ENCODE measurements at regions not wholly inside any gene's neighbourhood (a gene's known extent, or its start where the extent isn't known, plus 50 kb on each side); places are given as distances from the start of the nearest gene placed in this dataset.

DNA sequence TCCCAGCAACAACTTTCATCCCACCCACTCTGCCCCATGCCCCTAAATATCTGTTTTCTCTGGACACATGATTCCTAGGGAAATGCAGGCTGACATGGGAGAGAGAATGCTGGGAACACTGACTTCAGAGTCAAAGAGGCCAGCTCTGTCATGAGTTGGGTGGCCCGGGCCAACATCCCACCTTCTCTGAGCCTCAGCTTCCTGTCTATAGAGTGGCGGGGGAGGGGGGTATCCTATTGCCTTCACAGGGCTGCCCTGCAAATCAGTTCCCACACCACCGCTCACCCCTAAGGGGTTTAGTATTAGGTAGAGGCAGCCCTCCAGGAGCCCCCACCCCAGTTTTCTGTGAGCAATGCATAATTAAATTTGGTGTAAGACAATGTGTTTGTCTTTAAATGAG, 175.0 kb upstream of the NCAM1 start:
- peak in 1 of 2 donors; percentile 74 for DNase-seq (ENCODE audit: low spot score in 2 of 2)
- TF ChIP-seq POLR2A (IDR thresholded peaks at IDR 0.05): no peak
- TF ChIP-seq, protein P1, sequence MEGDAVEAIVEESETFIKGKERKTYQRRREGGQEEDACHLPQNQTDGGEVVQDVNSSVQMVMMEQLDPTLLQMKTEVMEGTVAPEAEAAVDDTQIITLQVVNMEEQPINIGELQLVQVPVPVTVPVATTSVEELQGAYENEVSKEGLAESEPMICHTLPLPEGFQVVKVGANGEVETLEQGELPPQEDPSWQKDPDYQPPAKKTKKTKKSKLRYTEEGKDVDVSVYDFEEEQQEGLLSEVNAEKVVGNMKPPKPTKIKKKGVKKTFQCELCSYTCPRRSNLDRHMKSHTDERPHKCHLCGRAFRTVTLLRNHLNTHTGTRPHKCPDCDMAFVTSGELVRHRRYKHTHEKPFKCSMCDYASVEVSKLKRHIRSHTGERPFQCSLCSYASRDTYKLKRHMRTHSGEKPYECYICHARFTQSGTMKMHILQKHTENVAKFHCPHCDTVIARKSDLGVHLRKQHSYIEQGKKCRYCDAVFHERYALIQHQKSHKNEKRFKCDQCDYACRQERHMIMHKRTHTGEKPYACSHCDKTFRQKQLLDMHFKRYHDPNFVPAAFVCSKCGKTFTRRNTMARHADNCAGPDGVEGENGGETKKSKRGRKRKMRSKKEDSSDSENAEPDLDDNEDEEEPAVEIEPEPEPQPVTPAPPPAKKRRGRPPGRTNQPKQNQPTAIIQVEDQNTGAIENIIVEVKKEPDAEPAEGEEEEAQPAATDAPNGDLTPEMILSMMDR (IDR thresholded peaks at IDR 0.05): no peak
- no peak overlapping the region for H3K4me3 ChIP-seq (ENCODE audit: low read depth, poor library complexity, severe bottlenecking)
- 88 to 93% methylated on average over 3 of the region's 3 CpGs for WGBS, 2 donors
- intact Hi-C loops (cut with DNase I; ENCODE audit: low total_unique reads): no loop called here

DNA sequence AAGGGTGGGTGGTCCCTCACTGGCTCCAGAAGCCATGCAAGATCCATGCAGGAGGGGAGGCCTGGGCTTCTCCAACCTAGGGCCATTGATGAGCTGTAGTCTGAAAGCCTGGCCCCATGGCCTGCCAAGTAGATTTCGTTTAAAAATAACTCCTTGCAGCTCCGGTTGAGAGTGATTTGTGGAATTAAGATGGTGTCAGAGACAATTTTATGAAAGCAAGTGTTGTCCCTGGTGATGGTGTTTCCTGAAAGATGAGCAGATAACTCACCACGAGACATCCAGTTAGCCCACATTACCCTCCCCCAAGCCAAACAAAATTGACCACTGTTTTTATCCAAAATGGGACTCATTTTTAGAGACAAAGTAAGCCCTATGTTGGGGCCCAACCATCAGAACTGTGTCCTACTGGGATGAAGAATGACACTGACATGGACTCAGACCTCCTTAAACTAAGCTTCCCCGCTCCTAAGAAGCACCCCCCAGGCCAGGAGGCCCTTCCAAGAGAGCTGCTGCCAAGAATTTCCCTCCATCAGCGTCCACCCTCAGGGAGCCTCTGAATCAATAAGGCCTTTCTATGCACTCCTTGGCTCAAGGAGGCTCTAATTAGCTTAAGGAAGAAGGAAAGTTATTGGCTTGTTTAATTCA, 174.2 kb upstream of the NCAM1 start:
- intact Hi-C loops (cut with DNase I; ENCODE audit: low total_unique reads): no loop called here
- 63 to 73% methylated on average over 5 of the region's 5 CpGs for WGBS, 2 donors
- TF ChIP-seq POLR2A (IDR thresholded peaks at IDR 0.05): no peak
- TF ChIP-seq, protein P1 (IDR thresholded peaks at IDR 0.05): no peak
- H3K4me3 ChIP-seq (ENCODE audit: low read depth, poor library complexity, severe bottlenecking): no peak overlapping the region
- peak in 1 of 2 donors; percentile 63 for DNase-seq (ENCODE audit: low spot score in 2 of 2)

DNA sequence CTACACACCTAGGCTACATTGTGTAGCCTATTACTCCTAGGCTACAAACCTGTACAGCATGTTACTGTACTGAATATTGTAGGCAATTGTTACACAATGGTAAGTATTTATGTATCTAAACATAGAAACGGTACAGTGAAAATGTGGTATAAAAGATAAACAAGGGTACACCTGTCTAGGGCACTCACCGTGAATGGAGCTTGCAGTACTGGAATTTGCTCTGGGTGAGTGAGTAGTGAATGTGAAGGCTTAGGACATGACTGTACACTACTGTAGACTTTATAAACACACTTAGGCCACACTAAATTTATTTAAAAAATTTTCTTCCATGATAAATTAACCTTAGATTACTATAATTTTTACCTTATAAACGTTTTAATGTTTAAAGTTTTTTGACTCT, 171.7 kb upstream of the NCAM1 start:
- DNase-seq (ENCODE audit: low spot score in 2 of 2): no peak
- intact Hi-C loops (cut with DNase I; ENCODE audit: low total_unique reads): no loop called here
- no peak overlapping the region for H3K4me3 ChIP-seq (ENCODE audit: low read depth, poor library complexity, severe bottlenecking)
- TF ChIP-seq, protein P1 (IDR thresholded peaks at IDR 0.05): no peak
- TF ChIP-seq POLR2A (IDR thresholded peaks at IDR 0.05): no peak
- WGBS, 2 donors: 74 to 77% methylated on average over 3 of the region's 3 CpGs

DNA sequence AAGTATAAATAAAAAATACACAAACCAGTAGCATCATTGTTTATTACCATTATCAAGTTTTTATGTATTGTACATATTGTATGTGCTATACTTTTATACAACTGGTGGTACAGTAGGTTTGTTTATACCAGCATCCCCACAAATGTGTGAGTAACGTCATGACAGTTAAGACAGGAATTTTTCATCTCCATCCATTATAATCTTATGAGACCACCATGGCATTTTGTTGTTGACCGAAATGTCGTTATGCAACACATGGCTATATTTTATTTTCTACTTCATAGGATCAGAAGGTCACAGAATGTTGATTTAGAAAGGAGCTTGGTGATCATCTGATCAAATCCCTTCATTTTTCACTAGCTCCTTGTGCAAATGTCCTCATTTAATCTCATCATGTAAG, 170.9 kb upstream of the NCAM1 start:
- TF ChIP-seq, protein P1 (IDR thresholded peaks at IDR 0.05): no peak
- no peak for TF ChIP-seq POLR2A (IDR thresholded peaks at IDR 0.05)

DNA sequence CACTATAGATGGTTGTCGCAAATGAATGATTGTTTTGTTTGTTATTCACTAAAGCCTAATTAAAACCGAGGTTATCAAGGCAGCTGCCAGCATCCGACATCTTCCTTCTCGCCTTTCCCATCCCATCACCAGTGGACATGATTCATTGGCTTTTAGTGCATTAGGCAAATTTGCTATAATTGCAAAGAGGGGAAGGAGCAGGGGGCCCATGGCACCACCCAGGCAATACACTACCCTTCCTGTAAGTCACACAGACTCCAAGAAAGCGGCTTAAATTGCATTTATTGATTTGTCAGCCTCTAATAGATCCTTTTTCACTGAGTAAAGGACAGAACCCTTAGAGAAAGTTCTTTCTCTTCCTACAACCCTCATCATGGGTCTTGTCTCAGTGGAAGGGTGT, 169.2 kb upstream of the NCAM1 start:
- DNase-seq (ENCODE audit: low spot score in 2 of 2): no peak
- H3K4me3 ChIP-seq (ENCODE audit: low read depth, poor library complexity, severe bottlenecking): no peak overlapping the region
- TF ChIP-seq, protein P1 (IDR thresholded peaks at IDR 0.05): no peak
- TF ChIP-seq POLR2A (IDR thresholded peaks at IDR 0.05): no peak
- intact Hi-C loops (cut with DNase I; ENCODE audit: low total_unique reads): no loop called here
- WGBS, 2 donors: 90 to 93% methylated on average over 5 of the region's 5 CpGs

More for the DNA sequence above, 170.9 kb upstream of the NCAM1 start:
- no peak overlapping the region for H3K4me3 ChIP-seq (ENCODE audit: low read depth, poor library complexity, severe bottlenecking)
- DNase-seq (ENCODE audit: low spot score in 2 of 2): no peak
- intact Hi-C loops (cut with DNase I; ENCODE audit: low total_unique reads): no loop called here
- WGBS, 2 donors: 85 to 88% methylated on average over 3 of the region's 3 CpGs

DNA sequence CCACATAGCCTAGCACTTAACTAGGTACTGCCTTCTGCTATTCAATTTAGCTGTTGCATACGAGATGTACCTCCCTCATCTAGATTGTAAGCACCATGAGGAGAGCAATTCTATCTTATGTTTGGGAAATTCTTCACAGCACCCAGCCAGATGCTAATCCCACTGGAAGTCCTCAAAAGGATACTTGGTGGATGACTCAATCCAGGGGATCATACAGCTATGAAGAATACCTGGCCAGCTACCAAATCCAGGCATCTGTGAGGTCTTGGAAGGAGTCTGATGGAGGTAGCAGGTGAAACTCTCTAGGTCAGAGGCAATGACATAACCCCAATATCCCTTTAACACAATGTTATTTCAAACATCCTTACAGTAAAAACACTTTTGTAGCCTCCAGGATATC, 167.8 kb upstream of the NCAM1 start:
- WGBS, 2 donors: 81 to 85% methylated on average over 1 of the region's 1 CpG
- TF ChIP-seq, protein P1 (IDR thresholded peaks at IDR 0.05): no peak
- no peak for DNase-seq (ENCODE audit: low spot score in 2 of 2)
- intact Hi-C loops (cut with DNase I; ENCODE audit: low total_unique reads): no loop called here
- H3K4me3 ChIP-seq (ENCODE audit: low read depth, poor library complexity, severe bottlenecking): no peak overlapping the region
